Stimulated activated CD8-positive, alpha-beta memory T cell treated with anti-CD3 and anti-CD28 coated beads, Interleukin-4, amount 100 ng/mL, for 1 hour (primary cell): ENCODE measurements at regions not wholly inside any gene's neighbourhood (a gene's known extent, or its start where the extent isn't known, plus 50 kb on each side); places are given as distances from the start of the nearest gene placed in this dataset.

ENCODE experiments used
- DNase-seq, 2 donors: peaks; one replicate each; pipeline ENCODE4 v3.0.0-alpha.2; 2020; ENCODE audit warnings: low read depth in 2 of 2, low spot score in 1 of 2

GRCh38 chr2:211132573-211132972 is 576.2 kb downstream of the CPS1 start:
- DNase-seq = no peak

DNA sequence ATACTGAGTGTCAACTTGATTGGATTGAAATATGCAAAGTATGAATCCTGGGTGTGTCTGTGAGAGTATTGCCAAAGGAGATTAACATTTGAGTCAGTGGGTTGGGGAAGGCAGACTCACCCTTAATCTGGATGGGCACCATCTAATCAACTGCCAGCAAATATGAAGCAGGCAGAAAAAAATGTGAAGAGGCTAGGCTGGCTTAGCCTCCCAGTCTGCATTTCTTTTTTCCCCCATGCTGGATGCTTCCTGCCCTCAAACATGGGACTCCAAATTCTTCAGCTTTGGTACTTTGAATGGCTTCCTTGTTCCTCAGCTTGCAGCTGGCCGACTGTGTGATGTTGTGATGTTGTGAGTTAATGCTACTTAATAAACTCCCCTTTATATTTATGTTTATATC is 577.4 kb downstream of the CPS1 start:
- DNase-seq = no peak

GRCh38 chr2:211138551-211138950 is 582.2 kb downstream of the CPS1 start:
- no peak for DNase-seq

GRCh38 chr2:211141646-211142045 is 585.2 kb downstream of the CPS1 start:
- DNase-seq = no peak

DNA sequence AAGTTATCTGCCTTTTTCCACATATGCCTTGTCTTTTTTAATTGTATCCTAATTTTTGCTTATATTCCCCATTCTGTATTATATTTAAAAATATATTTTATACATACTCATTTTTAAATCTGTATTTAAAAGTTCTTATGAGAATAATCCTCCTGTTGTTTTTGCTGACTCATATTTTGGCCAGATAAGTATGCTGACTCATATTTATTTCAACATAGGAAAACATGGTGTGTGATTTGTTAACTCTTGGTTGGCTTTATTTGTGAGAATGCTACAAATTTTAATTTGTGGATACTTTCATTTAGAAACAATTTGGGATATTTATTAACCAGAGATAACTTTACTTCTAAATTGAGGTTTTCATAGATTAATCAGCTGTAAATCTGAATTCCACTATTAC is 587.7 kb downstream of the CPS1 start:
- no peak for DNase-seq

DNA sequence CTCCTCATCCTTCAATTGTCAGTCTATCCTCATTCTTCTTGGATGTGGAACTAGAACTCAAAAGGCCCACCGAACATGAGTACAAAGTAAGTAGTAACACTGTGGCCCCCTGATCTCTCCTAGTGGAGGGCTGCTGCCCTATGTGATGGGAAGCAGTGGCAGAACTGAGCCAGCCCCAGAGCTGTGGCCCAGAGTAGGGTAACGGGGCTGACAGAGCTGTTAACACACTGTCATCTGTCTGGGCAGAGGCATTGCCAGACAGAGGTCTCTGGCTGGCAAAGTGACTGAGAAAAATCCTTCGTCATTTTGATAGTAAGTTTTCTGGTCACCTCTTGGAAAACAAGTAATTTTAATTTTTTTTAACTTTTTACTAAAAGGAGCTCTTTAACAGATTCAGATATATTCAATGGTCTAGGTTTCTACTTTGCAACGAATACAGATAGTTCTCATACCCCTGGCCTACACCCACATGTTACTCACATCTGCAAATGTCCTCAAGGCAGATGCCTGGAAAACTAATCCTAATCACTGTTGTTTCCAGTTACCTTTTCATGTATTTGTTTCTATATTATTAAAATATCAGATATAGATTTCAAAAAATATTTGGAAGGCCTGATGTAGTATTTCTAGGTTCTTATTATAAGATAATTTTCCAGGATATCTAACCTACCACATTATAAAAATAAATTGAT is 588.7 kb downstream of the CPS1 start:
- DNase-seq = no peak

DNA sequence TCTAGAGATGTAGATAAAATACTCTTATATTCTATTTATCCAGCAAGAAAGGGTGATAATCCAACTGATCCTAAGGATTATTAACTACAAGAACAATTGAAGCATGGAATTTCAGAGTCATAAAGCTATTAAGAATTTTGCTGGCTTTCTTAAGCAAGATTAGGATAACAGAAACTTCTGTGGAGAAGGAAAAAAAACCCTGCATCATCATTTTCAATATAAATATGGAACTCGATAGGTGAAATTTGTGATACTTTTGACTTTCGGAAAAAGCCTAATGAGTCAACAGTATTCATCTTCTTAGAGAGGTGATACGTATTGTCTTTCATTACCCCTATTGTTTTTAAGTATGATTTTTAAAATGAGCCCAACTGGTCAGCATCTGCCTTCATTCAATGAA is 593.3 kb downstream of the CPS1 start:
- DNase-seq = no peak

DNA sequence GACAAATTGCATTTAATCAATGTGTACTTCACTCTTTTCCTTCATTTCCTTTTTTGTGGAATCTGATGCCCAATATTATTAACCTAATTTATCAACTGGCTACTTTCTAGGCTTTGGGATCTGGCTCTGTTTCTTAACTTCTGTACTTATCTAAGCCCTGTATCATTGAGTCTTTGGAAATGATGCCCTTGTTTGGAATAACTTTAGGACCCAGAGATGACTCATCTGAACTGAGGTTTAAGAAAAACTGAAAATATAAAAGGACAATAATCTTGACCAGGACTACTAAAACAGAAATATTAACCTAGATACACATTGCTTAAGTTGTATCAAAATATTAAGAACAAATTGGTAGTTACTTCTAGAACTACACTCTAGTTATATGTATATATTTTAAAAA is 600.8 kb downstream of the CPS1 start:
- no peak for DNase-seq

GRCh38 chr2:211157856-211158463 is 601.6 kb downstream of the CPS1 start:
- DNase-seq = peak in 1 of 2 donors; percentile 47

GRCh38 chr2:211159972-211160371 is 603.6 kb downstream of the CPS1 start:
- no peak for DNase-seq

- no peak for DNase-seq
These were observed 604.8 kb downstream of the CPS1 start for GRCh38 chr2:211161236-211161635.

DNA sequence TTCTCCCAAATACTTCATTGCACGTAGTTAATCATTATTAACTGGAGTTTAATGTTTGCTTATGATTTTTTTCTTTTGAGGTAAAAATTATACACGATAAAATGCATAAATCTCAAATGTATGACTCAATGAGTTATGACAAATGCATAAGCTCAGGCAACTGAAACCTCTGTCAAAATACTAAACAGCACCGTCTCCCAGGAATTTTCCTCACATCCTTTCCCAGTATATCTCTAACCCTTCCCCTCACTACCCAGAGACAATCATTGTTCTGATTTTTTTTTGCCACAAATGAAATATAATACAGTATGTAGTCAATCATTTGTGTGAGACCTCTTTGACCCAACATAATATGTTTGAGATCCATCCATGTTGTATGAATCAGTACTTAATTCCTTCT is 606.5 kb downstream of the CPS1 start:
- DNase-seq = no peak

GRCh38 chr2:211170843-211171242 is 614.4 kb downstream of the CPS1 start:
- DNase-seq = no peak

- DNase-seq = no peak
These were observed 617.6 kb downstream of the CPS1 start for GRCh38 chr2:211174021-211174420.

DNA sequence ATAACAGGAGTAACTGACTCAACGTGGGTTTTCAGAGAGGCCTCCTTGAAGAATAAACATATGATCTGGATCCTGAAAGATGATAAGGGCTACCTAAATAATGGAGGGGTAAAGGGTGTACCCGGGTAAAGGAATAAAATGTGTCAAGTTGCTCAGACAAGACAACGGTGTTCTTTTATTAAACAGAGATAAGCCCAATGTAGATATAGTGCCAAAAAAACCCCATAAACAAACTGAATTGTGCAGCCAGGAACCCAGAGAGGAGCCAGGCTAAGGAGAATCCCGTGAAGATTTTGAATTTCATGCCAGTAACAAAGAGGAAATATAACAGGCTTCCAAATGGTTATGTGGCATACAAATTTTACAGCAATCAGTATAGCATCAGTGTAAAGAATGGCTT is 618.2 kb downstream of the CPS1 start:
- DNase-seq = no peak

- DNase-seq = no peak
These were observed 619.6 kb downstream of the CPS1 start for GRCh38 chr2:211175956-211176355.

DNA sequence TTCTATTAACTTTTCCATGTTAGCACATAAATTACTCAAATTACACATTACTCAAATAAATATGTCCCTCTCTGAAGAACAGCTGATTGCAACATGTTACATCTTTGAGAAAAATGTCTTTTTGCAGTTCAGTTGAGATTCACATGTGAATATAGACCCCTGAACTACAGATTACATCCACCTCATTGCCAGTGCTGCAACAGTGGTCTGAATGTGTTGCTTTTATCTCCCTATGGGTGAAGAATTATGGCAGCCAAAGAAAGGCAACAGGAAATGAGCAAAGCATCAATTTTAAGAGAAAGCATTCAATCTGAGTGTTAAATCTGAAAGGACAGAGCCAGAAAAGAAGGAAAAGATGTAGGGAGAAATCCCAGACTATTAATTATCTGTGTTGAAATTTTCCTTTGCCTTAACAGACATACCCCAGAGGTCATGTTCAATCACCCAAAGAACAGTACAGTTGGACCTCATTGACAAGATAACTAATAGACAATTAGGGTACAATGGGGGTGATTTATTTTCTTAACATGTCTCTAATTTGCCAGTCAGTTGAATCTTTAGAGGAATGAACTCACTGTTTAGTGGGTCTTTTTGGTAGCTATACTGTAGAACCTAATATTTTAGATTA is 620.2 kb downstream of the CPS1 start:
- no peak for DNase-seq

GRCh38 chr2:211181626-211182025 is 625.2 kb downstream of the CPS1 start:
- DNase-seq = no peak

GRCh38 chr2:211187602-211188001 is 631.2 kb downstream of the CPS1 start:
- DNase-seq = no peak

- DNase-seq = no peak
These were observed 647.6 kb downstream of the CPS1 start for GRCh38 chr2:211203986-211204385.

GRCh38 chr2:211204456-211204855 is 648.1 kb downstream of the CPS1 start:
- DNase-seq = no peak

GRCh38 chr2:211204902-211205301 is 648.5 kb downstream of the CPS1 start:
- no peak for DNase-seq

DNA sequence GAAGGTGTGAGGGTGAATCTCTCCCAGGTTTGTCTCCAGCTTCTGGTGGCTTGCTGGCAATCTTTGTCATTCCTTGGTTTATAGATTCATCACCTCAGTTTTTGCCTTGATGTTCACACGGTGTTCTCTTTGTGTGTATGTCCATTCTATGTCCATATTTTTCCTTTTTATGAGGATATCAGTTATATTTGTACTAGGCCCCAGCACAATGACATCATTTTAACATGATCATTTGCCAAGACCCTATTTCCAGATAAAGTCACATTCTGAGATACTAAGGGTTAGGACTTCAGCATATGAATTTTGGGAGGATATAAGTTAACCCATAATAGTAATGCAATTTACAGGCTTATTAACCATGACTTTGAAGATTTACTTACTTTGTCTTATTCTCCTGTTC is 649.0 kb downstream of the CPS1 start:
- no peak for DNase-seq
